ENCODE measurements at regions not wholly inside any gene's neighbourhood (a gene's known extent, or its start where the extent isn't known, plus 50 kb on each side); places are given as distances from the start of the nearest gene placed in this dataset.

DNA sequence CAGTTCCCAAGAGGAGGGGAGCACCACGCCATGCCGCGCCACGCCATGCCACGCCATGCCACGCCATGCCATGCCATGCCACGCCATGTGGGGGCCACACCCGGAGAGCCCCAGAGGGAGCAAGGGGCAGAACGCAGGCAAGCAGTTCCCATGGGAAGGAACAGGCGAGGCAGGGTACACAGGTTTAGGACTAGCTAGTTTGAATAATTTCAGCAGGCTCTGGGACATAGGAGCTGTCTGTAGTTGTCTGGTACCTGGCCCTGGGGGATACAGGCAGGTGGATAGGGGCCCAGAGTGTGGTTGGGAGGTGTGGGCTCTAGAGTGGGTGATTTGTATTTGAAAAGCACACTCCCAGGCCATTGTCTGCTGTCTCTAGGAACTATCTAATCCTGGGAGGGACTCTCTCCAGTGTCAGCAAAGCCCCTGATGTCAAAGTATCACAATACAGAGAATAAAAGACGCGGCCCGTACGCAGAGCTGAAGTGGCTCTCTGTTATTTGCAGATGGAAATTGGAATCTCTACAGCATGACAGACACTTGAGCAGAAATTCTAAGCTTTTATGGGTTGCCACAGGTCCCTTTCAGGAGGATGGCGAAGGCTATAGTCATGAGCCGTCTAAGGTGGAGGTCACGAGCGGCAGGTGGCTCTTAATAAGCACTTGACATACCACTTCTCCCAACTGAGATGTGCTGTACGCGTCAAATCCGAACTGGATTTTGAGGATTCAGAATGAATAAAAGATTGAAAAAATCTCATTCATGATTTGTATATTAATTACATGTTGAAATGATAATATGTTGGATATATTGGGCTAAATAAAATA lies 220.8 kb upstream of the TNRC6C start:
- DNase-seq = no peak

DNA sequence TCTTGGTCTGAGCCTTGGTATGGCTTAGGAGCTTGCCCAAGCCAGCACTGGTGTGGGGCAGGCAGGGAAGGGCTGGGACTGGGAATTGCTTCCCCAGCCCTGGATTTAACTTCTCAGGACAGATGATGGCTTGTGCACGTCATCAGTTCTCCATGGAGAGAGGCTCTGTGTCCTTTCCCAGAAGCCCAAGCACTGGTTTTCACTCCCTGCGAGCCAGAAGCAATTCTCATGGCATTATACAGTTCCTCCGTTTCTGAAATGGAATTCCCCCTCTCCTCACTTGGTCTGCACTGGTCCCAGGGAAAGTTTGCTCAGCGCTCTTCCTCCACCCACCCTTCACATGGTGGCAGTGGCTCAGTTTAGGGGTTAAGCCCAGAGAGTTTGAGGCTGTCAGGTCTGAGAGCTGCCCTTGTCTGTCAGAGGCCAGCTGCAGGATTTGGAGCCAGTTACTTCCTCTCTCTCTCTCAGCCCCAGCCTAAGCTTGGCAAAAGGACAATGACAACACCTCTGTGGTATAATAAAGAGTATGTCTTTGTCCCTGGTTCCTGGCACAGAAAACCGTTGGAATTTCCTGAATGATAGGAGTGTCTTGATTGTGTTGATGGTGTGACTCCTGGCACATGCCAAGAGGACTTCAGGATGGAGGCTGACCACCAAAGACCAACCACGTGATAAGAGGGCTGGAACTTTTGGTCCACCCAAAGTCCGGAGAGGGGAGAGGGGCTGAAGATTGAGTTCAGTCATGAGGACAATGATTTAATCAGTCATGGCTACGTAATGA lies 219.6 kb upstream of the TNRC6C start:
- DNase-seq = no peak

DNA sequence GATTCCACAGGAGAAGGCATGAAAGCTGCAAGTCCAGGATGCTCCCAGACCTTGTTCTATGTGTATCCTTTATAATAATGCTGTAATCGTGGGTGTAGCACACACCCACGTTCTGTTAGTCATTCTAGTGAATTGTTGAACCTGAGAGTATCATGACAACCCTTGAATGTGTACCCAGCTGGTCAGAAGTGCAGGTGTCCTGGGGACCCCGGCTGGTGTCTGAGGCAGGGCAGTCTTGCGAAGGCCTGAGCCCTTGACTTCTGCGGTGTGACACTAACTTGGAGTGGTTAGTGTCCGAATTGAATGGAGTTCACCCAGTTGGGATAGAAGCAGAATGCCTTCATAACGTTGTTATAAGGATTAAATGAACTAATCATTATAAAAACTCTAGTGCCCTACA lies 218.0 kb upstream of the TNRC6C start:
- DNase-seq = no peak

DNA sequence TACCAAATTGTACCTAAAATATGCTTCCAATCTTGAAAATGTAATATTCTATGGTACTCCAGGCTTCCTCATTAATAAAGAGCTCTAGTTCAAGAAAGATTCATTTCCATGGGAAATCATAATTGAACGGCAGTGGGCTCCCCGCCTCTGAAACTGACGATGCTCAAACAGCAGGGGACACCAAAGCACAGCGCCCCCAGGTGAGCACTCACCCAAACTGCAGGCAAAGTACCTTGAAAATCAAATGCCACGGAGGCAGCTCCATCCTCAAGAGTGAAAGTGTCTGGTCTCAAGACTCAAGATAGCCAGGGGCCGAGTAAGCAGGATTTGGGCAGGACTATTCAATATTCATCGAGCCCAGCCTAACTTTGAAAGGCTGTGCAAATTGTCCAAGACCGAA lies 217.4 kb upstream of the TNRC6C start:
- peak; percentile 14 for DNase-seq

DNA sequence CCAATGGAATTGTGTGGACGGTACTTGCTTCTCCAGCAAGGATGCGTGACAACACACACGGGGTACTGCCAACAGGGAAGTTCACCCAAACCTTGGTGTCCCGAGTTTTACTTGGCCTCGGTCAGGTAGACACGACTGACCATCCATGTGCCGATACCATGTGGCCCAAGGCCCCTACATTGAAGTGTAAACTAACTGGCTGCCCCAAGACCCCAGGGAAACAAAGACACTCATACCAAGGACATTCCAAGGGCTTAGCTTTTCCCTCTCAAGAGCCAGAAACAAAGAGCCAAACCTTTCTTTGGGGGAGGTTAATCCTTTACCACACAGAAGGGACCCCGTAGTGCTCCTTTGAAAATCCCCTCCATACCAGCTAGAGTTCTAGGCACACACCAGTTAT lies 215.9 kb upstream of the TNRC6C start:
- no peak for DNase-seq

DNA sequence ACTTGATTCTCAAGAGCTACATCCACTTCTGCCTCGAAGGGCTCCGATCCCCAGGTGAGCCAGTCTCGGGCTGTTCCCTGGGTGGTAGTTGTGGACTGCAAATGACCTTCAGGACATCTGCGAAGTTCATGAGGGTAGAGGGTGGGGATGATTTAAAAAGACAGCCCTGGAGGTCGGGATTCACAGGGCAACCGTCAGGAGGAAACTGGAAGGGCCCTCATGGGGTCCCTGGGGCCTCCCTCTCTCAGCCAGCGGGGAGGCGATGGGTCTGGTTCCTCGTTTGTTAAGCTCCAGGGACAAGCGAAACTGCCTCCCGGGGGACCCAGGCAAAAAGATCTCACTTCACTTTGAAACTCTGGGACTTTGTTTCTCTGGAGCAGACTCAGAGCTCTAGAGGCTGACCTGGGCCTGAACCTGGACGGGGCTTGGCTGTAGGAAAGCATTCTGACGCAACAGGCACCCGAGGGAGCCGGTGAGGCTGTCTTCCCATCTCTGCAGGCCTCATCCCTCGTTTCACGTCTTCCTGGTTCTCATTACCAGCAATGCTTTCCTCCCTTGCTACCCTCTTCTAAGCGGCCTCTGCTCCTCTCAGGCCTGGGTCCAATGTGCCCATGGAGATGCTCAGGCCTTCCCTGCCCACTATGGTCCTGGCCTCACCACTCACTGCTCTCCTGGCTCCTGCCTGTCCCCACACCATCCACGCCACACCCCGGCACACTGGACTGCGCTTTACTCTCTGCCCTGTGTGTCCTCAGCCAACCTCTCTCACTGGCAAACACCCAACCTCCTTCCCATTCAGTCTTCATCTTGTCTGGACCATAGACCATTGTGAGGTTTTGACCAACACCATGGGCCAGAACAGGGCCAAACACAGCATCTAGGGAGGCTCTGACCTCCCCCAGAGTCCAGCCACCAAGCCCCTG lies 214.2 kb upstream of the TNRC6C start:
- no peak for DNase-seq

DNA sequence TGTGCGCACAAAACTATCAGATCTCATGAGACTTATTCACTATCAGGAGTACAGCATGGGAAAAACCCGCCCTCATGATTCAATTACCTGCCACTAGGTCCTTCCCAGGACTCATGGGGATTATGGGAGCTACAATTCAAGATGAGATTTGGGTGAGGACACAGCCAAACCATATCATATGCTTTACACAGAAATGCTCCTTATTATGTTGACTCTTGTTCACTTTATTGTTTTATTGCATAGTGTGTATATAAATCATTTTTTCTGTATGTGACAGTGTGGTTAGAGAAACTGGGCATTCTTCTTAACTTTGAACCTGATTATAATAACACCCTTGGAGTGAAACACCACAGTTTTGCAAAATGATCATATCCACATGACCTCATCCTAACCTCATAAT lies 212.8 kb upstream of the TNRC6C start:
- no peak for DNase-seq

DNA sequence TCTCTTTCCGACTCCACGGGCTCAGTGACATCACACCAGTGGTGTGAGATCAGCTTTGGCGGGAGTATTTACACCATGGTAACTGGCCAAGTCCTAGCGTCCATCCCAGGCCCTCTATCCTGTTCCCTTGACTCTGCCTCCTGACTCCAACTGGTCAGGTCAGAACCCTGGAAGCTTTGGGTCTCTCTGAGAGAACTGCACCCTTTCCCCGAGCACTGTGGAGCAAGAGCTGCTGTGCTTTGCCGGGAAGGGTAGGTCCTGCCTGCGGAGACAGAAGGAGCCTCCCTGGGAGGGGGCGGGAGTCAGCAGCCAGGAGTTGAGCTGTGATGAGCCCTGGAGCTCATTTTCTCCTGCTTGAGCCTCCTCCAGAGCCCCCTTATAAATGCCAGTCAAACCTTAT lies 212.1 kb upstream of the TNRC6C start:
- DNase-seq = no peak

DNA sequence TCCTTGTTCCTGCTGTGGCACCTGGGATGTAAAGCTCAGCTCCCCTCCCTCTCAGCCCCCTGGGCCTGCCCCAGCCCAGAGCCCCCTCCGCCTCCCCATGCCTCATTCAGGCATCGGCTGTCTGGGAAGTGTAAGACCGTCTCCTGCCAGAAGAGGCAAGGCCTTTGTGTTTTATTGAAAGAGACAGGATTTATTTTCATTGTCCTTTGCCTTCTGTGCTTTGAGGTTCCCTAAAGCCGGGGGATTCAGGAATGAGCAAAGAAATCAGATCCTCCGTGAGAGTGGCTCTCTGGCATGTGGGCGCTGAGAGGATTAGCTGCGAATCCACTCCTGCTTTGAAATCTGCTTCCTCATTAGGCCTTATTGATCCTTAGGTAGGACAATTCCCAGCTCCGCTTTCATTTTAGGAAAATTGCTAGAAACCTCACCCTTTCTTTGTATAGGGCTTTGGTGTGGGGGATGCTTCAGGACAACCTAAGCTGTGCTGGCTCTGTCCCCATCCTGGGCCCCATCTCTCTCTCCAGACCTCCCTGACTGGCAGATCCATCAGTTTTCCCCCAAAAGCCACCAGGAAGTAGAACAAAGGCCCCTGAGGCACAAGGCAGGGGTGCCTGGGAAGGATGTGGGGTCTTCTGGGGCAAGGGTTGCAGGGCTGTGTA lies 211.5 kb upstream of the TNRC6C start:
- DNase-seq = no peak

DNA sequence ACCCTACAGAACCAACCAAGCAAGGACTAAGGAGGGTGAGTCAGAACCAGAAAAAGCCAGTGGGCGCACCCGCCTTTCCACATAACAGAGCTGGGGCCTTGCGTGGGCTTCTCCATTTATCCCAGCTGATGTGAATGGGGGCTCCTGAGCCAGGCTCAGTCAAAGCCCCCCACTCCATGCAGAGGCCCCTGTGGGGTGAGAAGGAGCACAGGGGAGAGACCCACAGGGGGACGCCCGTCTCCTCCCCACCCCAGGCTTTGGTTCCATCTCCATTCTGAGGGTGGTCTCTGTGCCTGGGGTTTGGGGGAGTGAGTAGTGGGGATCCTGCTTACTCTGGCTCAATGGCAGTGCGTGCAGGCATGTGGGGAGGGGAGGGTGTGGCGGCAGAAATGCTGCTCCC lies 210.1 kb upstream of the TNRC6C start:
- DNase-seq = no peak

DNA sequence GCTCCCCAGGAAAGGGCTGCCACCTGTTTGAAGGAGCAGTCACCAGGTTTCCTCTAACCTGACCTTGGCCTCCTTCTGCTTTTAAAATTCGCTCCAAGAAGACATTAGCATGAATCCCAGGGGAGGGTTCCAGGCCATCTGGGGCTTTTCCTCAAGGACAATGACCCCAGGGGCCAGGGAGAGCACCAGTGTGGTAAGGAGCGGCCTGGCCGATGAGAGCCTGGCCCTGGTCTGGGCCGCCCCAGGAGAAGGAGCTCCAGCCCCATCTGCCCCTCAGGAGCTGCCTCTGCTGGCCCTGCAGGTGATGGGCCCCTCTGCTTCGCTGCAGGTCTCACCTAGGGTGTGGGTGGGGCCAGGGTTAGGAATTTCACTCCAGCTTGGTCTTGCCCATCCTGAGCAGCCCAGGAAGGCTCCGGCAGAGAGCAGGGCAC lies 209.2 kb upstream of the TNRC6C start:
- DNase-seq = no peak

DNA sequence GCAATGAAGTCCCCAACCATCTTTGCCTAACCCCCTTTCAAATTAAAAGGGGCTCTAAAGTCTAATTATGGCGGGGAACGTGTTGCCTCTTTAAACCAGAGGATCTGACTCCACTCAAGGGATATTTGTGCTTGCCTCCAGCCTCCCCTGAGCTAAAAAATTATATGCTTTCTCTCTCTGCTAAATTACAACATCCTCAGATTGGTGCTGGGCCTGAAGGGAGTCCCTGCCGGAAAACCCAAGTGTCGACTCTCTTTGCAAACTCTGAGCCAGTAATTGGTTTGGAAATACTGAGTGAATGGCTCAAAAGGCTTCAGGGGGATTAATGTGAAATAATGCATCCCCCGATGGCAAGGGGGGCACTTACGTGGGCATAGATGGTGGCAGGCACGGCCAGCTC lies 208.5 kb upstream of the TNRC6C start:
- DNase-seq = no peak

DNA sequence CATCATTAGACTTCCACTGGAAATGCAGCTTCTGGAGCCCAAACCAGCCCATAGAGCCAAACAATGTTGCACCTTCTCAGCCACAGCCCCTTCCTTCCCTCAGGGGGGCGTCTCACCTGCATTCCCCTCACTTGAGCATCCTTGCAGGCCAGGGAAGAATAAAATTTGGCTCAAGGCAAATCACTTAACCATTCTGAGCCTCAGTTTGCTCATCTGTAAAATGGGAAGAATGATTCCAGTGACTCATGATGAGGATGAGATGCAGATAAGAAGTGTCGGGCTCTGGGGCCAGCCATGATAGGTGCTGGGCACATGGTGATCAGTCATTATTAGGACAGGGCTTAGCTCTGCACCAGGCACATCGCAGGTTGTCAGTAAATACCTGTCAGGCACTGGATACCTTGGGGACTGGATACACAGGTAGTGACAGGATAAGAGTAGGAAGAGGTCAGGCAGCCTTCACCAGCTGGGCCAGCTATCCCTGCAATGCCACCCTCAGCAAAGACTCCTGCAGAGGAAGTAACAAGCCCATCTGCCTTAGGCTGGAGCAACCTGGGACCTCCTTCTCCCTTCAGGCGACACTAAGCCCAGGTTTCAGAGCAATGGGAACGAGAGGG lies 208.0 kb upstream of the TNRC6C start:
- no peak for DNase-seq

DNA sequence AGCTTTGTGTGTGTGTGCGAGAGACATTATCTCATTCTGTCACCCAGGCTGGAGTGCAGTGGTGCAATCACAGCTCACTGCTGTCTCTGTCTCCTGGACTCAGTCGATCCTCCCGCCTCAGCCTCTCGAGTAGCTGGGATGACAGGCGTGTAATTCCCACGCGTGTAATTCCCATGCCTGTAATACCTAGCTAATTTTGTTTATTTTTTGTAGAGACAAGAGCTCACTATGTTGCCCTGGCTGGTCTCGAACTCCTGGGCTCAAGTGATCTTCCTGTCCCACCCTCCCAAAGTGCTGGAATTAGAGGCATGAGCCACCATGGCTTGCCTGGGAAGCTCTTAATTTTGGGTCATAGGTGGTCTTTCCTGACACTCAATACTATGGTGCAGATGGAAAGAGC lies 205.3 kb upstream of the TNRC6C start:
- no peak for DNase-seq

DNA sequence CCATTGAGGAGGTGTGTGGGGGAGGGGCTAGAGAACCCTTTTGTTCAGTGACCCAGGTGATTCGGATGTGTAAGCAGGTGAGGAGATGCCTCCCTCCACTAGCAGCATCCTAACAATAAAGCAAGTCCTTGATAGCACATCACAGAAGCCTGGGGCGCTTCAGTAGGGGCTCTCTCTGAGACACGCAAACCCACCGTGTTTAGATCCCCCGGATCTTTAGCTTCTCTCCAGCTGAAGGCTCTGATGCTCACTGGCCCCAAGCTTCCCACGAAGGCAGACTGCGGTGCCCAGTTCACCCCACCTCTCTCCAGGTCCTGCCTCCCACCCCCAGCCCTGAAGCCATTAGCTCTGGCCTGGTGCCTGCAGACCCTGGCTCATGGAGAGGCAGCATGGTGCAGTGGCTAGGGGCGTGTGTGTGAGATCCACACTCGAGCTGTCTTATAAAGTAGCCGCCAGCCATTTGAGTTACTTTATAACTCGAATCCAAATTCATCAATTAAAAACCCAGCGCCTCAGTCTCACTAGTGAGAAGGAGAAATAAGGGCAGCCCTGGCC lies 204.7 kb upstream of the TNRC6C start:
- DNase-seq = no peak

DNA sequence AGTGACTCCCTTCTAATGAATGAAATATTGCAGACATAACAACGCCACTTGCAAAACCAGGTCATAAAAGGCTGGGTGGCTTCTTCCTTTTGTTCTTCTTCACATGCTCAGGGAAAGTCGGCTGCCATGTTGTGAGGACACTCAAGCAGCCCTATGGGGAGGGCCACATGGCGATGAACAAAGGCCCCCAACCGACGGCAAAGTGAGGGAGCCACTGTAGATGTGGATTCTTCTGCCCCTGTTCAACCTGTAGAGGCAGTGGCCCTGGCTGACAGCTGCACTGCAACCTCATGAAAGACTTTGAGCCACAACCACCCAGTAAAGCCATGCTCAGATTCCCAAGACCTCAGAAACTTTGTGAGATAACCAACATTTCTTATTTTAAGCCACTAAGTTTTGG lies 203.5 kb upstream of the TNRC6C start:
- DNase-seq = no peak

DNA sequence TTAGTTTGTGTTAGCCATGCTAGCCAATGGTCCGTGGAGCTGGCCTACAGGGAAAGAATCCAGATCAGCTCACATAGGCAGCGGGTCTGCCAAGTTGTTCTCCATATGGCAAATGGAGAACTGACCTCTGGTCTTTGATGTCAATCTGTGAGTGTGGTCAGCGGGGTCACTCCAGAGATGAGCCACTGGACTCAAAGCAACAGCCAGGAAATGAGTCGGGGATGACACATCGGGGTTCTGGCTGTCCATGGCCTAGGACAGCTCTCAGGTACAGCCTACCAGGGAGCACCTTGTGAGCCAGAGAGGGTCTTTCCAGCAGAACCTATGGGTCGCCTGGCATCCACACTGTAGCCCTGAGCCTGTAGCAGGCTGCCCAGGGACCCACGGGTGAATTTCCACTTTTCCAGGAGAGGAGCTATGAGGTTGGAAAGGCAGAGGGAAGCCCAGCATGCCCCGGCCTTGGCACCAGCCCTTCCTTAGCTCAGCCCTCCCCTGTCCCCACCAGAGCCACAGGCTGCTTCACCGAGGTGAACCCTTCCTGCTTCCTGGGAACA lies 203.0 kb upstream of the TNRC6C start:
- no peak for DNase-seq

DNA sequence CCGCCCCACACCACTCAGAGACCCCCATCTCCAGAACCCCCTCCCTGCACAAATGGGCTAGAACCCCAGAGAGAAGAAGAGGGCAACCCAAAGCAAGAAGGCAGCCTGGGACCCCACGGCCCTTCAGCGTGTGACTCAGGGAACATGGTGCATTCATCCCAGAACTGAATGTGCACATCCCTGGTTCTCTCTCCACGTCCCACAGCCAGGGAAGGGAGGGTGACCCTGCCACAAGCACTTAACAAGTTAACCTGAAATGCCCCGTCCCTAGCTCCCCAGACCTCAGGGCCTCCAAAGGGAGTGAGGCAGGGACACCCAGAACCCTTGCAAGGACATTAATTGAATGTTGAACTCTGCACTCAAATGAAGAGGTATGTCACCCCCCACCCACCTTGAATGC lies 202.5 kb upstream of the TNRC6C start:
- DNase-seq = no peak

DNA sequence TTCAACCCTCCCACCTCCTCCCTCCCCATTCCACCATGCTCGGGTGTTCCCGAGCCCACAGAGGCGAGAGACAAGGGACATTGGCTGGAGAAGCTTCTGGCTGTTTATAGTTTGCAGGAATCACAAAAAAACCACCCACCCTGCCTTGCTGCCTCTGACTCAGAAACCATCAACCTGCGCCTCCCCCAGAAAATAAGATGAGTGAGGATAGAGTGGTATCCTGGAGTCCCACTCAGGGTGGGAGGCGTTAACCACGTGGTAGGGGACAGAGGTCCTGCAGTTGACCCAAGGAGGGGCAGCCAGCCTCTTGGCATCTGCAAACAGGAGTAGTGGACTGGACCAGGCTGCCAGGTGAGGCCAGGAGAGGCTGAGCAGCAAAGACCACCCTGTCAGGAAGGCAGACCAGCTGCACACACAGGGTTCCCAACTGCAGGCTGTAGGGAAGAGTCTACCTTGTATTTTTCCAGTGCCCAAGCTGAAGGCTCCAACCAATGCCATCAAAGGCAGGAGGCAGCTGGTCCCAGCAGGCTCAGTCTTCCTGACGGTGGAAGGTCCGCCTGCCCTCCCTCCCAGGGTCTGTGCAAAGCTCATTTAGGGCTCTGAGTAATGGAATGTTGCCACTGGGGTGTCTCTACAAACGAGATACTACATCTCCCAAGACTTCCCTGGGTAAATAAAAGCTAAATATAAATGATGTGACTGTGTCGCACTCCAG lies 201.5 kb upstream of the TNRC6C start:
- no peak for DNase-seq

DNA sequence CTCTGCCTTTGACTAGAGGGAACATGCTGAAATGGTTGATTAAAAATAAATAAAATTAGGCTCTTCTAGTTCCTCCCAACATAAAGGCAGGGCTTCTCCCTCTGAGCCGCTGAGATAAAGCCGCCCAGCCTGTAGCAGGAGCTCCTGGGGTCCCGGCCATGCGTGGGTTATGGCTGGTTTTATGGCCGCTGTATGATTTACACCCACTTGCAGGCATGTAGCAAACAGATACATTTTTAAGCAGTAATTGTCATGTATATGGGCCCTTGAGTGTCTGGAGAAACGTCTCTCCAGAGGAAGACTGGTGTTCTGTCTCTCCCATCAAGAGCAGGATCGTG lies 201.0 kb upstream of the TNRC6C start:
- DNase-seq = no peak

DNA sequence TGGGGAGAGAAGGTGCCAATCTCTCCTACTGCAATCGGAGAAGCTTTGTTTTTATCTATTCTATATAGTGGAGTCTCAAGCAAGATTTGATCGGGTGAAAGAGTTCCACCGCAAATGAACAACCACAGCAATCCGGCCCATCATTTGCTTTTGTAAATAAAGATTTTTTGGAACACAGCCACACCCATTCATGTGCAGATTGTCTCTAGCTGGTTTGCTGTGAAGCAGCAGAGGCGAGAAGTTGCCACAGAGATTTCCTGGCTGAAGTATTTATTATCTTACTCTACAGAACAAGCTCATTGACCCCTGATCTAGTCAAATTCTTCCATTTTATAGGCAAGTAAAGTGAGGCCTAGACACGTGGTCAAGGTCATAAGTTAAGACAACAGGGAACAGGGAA lies 195.5 kb upstream of the TNRC6C start:
- no peak for DNase-seq

All from stimulated activated CD4-positive, alpha-beta T cell treated with anti-CD3 and anti-CD28 coated beads, Interleukin-4, amount 100 ng/mL, for 1 hour (primary cell).